ENCODE measurements at regions not wholly inside any gene's neighbourhood (a gene's known extent, or its start where the extent isn't known, plus 50 kb on each side); places are given as distances from the start of the nearest gene placed in this dataset.

DNA sequence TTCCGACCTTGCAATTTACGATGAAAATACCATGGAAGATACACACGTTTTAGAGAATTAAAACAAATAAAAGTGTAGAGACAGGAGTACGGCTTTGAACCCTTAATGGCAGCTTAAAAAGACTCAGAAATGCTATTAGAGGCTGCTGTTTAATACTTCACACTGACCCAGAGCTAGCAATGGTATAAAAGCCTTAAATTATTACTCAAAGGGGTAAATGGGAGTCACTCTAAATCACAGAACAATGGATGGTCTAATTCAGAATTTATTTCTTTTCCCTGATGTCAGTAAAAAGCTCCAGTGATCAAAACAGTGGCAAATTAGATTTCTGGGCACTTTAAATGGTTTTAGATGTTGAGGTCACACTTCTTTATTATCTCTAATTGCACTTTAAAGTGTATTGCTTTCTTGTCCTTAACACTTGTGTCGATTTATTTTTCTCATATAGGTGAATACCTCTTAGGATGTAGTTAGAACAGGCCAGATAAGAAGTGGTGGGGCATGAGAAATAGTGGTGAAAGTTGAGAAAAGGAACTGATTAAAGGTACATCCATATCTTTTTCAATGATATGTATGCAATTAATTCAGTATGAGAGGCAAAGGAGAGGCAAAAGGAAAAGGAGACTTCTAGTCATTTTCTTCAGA lies 252.4 kb upstream of the ANKRD50 start:
- no peak overlapping the region for H3K4me2 ChIP-seq (ENCODE audit: insufficient read depth, low read length)
- POLR2A ChIA-PET: no interaction called here
- TF ChIP-seq POLR2AphosphoS5 (IDR thresholded peaks at IDR 0.05; ENCODE audit: insufficient read depth, low read depth, low read length): no peak
- no peak for TF ChIP-seq GATA2 (IDR thresholded peaks at IDR 0.05; ENCODE audit: insufficient read depth, insufficient read length, low read depth, low read length)
- no peak for TF ChIP-seq MYC (IDR thresholded peaks at IDR 0.05; ENCODE audit: low read depth, low read length)
- no peak for TF ChIP-seq JUN (IDR thresholded peaks at IDR 0.05; ENCODE audit: borderline replicate concordance, insufficient read depth, insufficient read length, low read depth)
- no peak for TF ChIP-seq EZH2 (IDR thresholded peaks at IDR 0.05; ENCODE audit: borderline replicate concordance, low read depth, low read length, severe bottlenecking)
- TF ChIP-seq POLR2A (IDR thresholded peaks at IDR 0.05; ENCODE audit: low read depth, low read length): no peak
- no peak for TF ChIP-seq MAX (IDR thresholded peaks at IDR 0.05; ENCODE audit: insufficient read depth, insufficient read length)
- TF ChIP-seq FOS (IDR thresholded peaks at IDR 0.05; ENCODE audit: borderline replicate concordance, insufficient read depth, low read length): no peak
- TF ChIP-seq CTCF (IDR thresholded peaks at IDR 0.05; ENCODE audit: extremely low read depth in 1 of 2, insufficient read depth in 1 of 2, low read depth in 1 of 2, low read length in 2 of 2): no peak
- DNase-seq (ENCODE audit: low read depth, low spot score) (no peak), FAIRE-seq (no peak)
- H3K27me3 ChIP-seq (ENCODE audit: control insufficient read depth in 2 of 2, insufficient read depth in 2 of 2, low read length in 2 of 2): no peaks in the 10 kb centered on the region
- H2AFZ ChIP-seq (ENCODE audit: low read depth, low read length): no peak overlapping the region
- no peaks in the 10 kb centered on the region for H3K79me2 ChIP-seq (ENCODE audit: control insufficient read depth, insufficient read depth, low read length)
- CTCF ChIA-PET: interaction anchor here (1.4 kb wide), 1 partner anchor 12 kb away, joined by 4 read pairs; no protein-coding TSS in a partner anchor
- no peaks in the 10 kb centered on the region for H3K4me1 ChIP-seq (ENCODE audit: control insufficient read depth, extremely low read depth, insufficient read depth, low read length)
- H3K36me3 ChIP-seq (ENCODE audit: control insufficient read depth in 2 of 2, extremely low read depth in 1 of 2, insufficient read depth in 2 of 2, low read length in 2 of 2): no peaks in the 10 kb centered on the region
- H3K4me3 ChIP-seq (replicated peaks in 1 of 3; ENCODE audit: insufficient read depth in 1 of 3, low read depth in 1 of 3, low read length in 3 of 3): no peak overlapping the region
- intact Hi-C loops (cut with micrococcal nuclease) (no loop called here), dilution Hi-C loops (cut with MboI; ENCODE audit: extremely low pct_ligation_motif_present, low sequenced_read_pairs) (no loop called here)
- no peaks in the 10 kb centered on the region for H4K20me1 ChIP-seq (replicated peaks; ENCODE audit: control insufficient read depth, extremely low read depth, insufficient read depth, low read length)
- H3K27ac ChIP-seq (ENCODE audit: insufficient read depth, low read depth, low read length): no peak overlapping the region
- H3K9me1 ChIP-seq (replicated peaks; ENCODE audit: control insufficient read depth, extremely low read depth, insufficient read depth, low read length): no peaks in the 10 kb centered on the region
- no peaks in the 10 kb centered on the region for H3K9me3 ChIP-seq (replicated peaks; ENCODE audit: control insufficient read depth, insufficient read depth, low read length)
- H3K9ac ChIP-seq (replicated peaks; ENCODE audit: extremely low read depth, insufficient read depth, low read length): no peak overlapping the region
- no TSS peak for BruUV-seq (replicated peaks)
